Tibial nerve (tissue), 4 donors: ENCODE measurements at regions not wholly inside any gene's neighbourhood (a gene's known extent, or its start where the extent isn't known, plus 50 kb on each side); places are given as distances from the start of the nearest gene placed in this dataset.

Experiments used
- DNase-seq, 2 donors: peaks; one replicate each; pipeline ENCODE4 v3.0.0-alpha.2; 2019; ENCODE audit warnings: low spot score in 2 of 2
- H3K27ac ChIP-seq, 4 donors: fragments of 200-600 bp; sonication (generic) in 3 of 4; one replicate each; pipeline ENCODE4 v1.5.1; 2017 to 2019; ENCODE audit warnings: mild to moderate bottlenecking in 1 of 4
- H3K27me3 ChIP-seq, 2 donors: fragments of 200-600 bp; sonication (generic) in 1 of 2; one replicate each; pipeline versions ENCODE4 v1.5.1 to v1.6.0; 2017 to 2019
- H3K36me3 ChIP-seq, 3 donors: fragments of 200-600 bp; sonication (generic); one replicate each; pipeline ENCODE4 v1.5.1; 2018 to 2019
- H3K4me1 ChIP-seq, 4 donors: fragments of 200-600 bp; sonication (generic) in 3 of 4; one replicate each; pipeline ENCODE4 v1.5.1; 2017 to 2019
- H3K4me3 ChIP-seq, 4 donors: fragments of 200-600 bp; sonication (generic) in 3 of 4; one replicate each; pipeline ENCODE4 v1.5.1; 2017 to 2019; ENCODE audit warnings: mild to moderate bottlenecking in 1 of 4, moderate library complexity in 1 of 4
- H3K9me3 ChIP-seq, 4 donors: fragments of 200-600 bp; sonication (generic) in 3 of 4; one replicate each; pipeline ENCODE4 v1.5.1; 2017 to 2019
- CTCF ChIP-seq, 5 experiments: fragments of 200-600 bp in 3 of 5; fragments of 450-650 bp in 2 of 5; sonication (generic) in 3 of 5; IDR thresholded peaks; one replicate each; pipeline ENCODE4 v1.5.1; 2016 to 2019; ENCODE audit warnings: antibody characterized with exemption in 5 of 5, mild to moderate bottlenecking in 3 of 5, moderate library complexity in 2 of 5
- EP300 ChIP-seq, 2 donors: sonication (generic); formaldehyde crosslinking; IDR thresholded peaks; one replicate each; pipeline ENCODE4 v1.6.1; 2017; ENCODE audit warnings: antibody characterized with exemption in 2 of 2, mild to moderate bottlenecking in 1 of 2
- POLR2A ChIP-seq, 2 donors: fragments of 450-650 bp; IDR thresholded peaks; one replicate each; pipeline ENCODE4 v1.6.1; 2017; ENCODE audit warnings: antibody characterized with exemption in 2 of 2, mild to moderate bottlenecking in 2 of 2, moderate library complexity in 2 of 2
- whole genome bisulfite sequencing, 2 donors: methylation state at CpG; one replicate each; pipeline ENCODE4 v1.1.5; 2018; 5-methylcytosine and 5-hydroxymethylcytosine counted together

GRCh38 chr15:96217983-96218382, 112.5 kb upstream of the NR2F2 start:
- no peak for TF ChIP-seq POLR2A (IDR thresholded peaks at IDR 0.05)
- TF ChIP-seq EP300 (IDR thresholded peaks at IDR 0.05), result no peak
- H3K27ac ChIP-seq, result no peak overlapping the region

GRCh38 chr15:96218623-96219455, 111.7 kb upstream of the NR2F2 start:
- no peaks in the 10 kb centered on the region for H3K4me1 ChIP-seq
- H3K36me3 ChIP-seq, result no peaks in the 10 kb centered on the region
- no peaks in the 10 kb centered on the region for H3K27me3 ChIP-seq
- H3K4me3 ChIP-seq, result no peak overlapping the region
- DNase-seq, result no peak
- TF ChIP-seq EP300 (IDR thresholded peaks at IDR 0.05) (no peak), POLR2A (IDR thresholded peaks at IDR 0.05) (no peak), CTCF (IDR thresholded peaks at IDR 0.05) (no peak)
- H3K27ac ChIP-seq, result no peak overlapping the region
- WGBS, 2 donors, result 70 to 76% methylated on average over 5 of the region's 5 CpGs
- no peaks in the 10 kb centered on the region for H3K9me3 ChIP-seq

More at GRCh38 chr15:96217983-96218382, 112.5 kb upstream of the NR2F2 start:
- 93 to 100% methylated on average over 1 of the region's 1 CpG for WGBS, 2 donors
- H3K27me3 ChIP-seq, result no peaks in the 10 kb centered on the region
- no peak overlapping the region for H3K4me3 ChIP-seq
- no peaks in the 10 kb centered on the region for H3K36me3 ChIP-seq
- H3K4me1 ChIP-seq, result no peaks in the 10 kb centered on the region
- no peaks in the 10 kb centered on the region for H3K9me3 ChIP-seq
- no peak for DNase-seq

- no peaks in the 10 kb centered on the region for H3K4me1 ChIP-seq
- DNase-seq, result no peak
- no peak overlapping the region for H3K4me3 ChIP-seq
- WGBS, 2 donors, result 81 to 89% methylated on average over 3 of the region's 3 CpGs
- TF ChIP-seq CTCF (IDR thresholded peaks at IDR 0.05) (no peak), POLR2A (IDR thresholded peaks at IDR 0.05) (no peak), EP300 (IDR thresholded peaks at IDR 0.05) (no peak)
- no peaks in the 10 kb centered on the region for H3K9me3 ChIP-seq
- H3K27ac ChIP-seq, result no peak overlapping the region
- no peaks in the 10 kb centered on the region for H3K36me3 ChIP-seq
- no peaks in the 10 kb centered on the region for H3K27me3 ChIP-seq
Observed at GRCh38 chr15:96219681-96220080, 110.8 kb upstream of the NR2F2 start.

GRCh38 chr15:96220657-96221056, 109.8 kb upstream of the NR2F2 start:
- no peak for TF ChIP-seq EP300 (IDR thresholded peaks at IDR 0.05)
- no peaks in the 10 kb centered on the region for H3K36me3 ChIP-seq
- H3K4me1 ChIP-seq, result no peaks in the 10 kb centered on the region
- H3K9me3 ChIP-seq, result no peaks in the 10 kb centered on the region
- 95 to 96% methylated on average over 3 of the region's 3 CpGs for WGBS, 2 donors
- no peak overlapping the region for H3K27ac ChIP-seq
- H3K27me3 ChIP-seq, result no peaks in the 10 kb centered on the region
- no peak overlapping the region for H3K4me3 ChIP-seq
- DNase-seq, result no peak

GRCh38 chr15:96222981-96223380, 107.5 kb upstream of the NR2F2 start:
- no peak overlapping the region for H3K27ac ChIP-seq
- no peaks in the 10 kb centered on the region for H3K9me3 ChIP-seq
- H3K36me3 ChIP-seq, result no peaks in the 10 kb centered on the region
- 64 to 71% methylated on average over 10 of the region's 10 CpGs for WGBS, 2 donors
- no peak overlapping the region for H3K4me3 ChIP-seq
- TF ChIP-seq POLR2A (IDR thresholded peaks at IDR 0.05), result no peak
- no peak for TF ChIP-seq CTCF (IDR thresholded peaks at IDR 0.05)
- no peak for DNase-seq
- H3K27me3 ChIP-seq, result no peaks in the 10 kb centered on the region
- H3K4me1 ChIP-seq, result no peaks in the 10 kb centered on the region

- no peak for DNase-seq
- H3K36me3 ChIP-seq, result peaks cover 0 to 4% (median 0%) of the 10 kb centered on the region in 3 donors
- no peaks in the 10 kb centered on the region for H3K4me1 ChIP-seq
- WGBS, 2 donors, result 98% methylated on average over 2 of the region's 2 CpGs
- H3K27me3 ChIP-seq, result no peaks in the 10 kb centered on the region
- H3K9me3 ChIP-seq, result no peaks in the 10 kb centered on the region
- no peak overlapping the region for H3K4me3 ChIP-seq
- H3K27ac ChIP-seq, result no peak overlapping the region
- TF ChIP-seq POLR2A (IDR thresholded peaks at IDR 0.05) (no peak), CTCF (IDR thresholded peaks at IDR 0.05) (no peak), EP300 (IDR thresholded peaks at IDR 0.05) (no peak)
Observed at GRCh38 chr15:96223939-96224338, 106.6 kb upstream of the NR2F2 start.
